Skeletal muscle satellite cell (primary cell): ENCODE measurements at regions not wholly inside any gene's neighbourhood (a gene's known extent, or its start where the extent isn't known, plus 50 kb on each side); places are given as distances from the start of the nearest gene placed in this dataset. TPM values are rescaled to one million over a fixed set of nuclear protein-coding genes. Genes with fewer than 3 reads are reported as not detected.
"Not testable (repeated sequence)": the region's sequence is repeated elsewhere in the genome, so short reads cannot be mapped to it uniquely, and the experiment has no call there.

Experiments
- H3K27me3 ChIP-seq: 2 replicates; pipeline ENCODE4 v1.7.0; 2013; ENCODE audit warnings: low read length; ENCODE audit not compliant: control insufficient read depth, insufficient read depth
- H3K36me3 ChIP-seq: 2 replicates; pipeline ENCODE4 v1.7.0; 2013; ENCODE audit warnings: mild to moderate bottlenecking, control low read depth, low read length; ENCODE audit not compliant: insufficient read depth
- H3K4me1 ChIP-seq: 2 replicates; pipeline ENCODE4 v1.7.0; 2013; ENCODE audit warnings: low read length; ENCODE audit not compliant: control insufficient read depth, insufficient read depth
- H3K4me2 ChIP-seq: 2 replicates; pipeline ENCODE4 v1.7.0; 2013; ENCODE audit warnings: mild to moderate bottlenecking, low read length
- H3K4me3 ChIP-seq: 2 replicates; pipeline ENCODE4 v1.7.0; 2013; ENCODE audit warnings: low read length
- H3K9ac ChIP-seq: 2 replicates; pipeline ENCODE4 v1.7.0; 2013; ENCODE audit warnings: mild to moderate bottlenecking, low read depth, low read length, moderate library complexity
- H3K9me3 ChIP-seq: replicated peaks from 2 replicates; pipeline ENCODE4 v1.7.0; 2013; ENCODE audit warnings: mild to moderate bottlenecking, control low read depth, low read length
- small RNA-seq: library from RNA; depleted of rRNA; stranded (forward); fragments of <200 nt; gene quantifications from one replicate; pipeline ENCODE3, GENCODE V24; 2012

GRCh38 chrX:41974677-41975076 lies 51.3 kb upstream of the CASK start:
- H3K4me1 ChIP-seq, H3K36me3 ChIP-seq, H3K4me3 ChIP-seq, H3K4me2 ChIP-seq, H3K9ac ChIP-seq, H3K9me3 ChIP-seq, H3K27me3 ChIP-seq: not testable (repeated sequence)

DNA sequence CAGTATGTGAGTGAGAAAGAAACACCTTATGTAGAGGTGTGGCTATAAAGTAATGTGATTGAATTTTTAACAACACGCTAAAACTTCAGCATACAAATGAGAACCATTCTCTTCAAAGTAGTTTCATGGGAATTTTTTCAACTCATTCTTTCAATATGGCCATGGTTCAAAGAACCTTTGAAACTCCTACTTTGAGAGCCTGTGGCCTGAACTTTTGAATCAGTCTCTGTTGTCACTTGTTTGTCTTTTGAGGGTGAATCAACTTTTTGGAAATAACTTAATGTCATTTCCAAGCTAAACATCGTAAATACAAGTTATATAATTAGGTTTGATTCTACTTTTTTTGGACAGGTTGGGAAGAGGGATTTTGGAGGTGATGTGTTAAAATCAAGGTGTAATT lies 49.9 kb upstream of the CASK start:
- Histone ChIP-seq H3K4me3 (no peak overlapping the region), H3K9me3 (no peaks in the 10 kb centered on the region), H3K36me3 (no peaks in the 10 kb centered on the region), H3K9ac (no peak overlapping the region), H3K27me3 (peaks cover 3% of the 10 kb centered on the region), H3K4me2 (no peak overlapping the region), H3K4me1 (no peaks in the 10 kb centered on the region)

Small RNA genes lying in the stretch of these regions (small RNA-seq; reads per million reads assigned to genes)
- gene RNU6-1124P: not detected
- gene RNU6-630P: not detected
- gene Z92545.1: not detected
